Right lobe of liver (tissue), 6 donors: ENCODE measurements at regions not wholly inside any gene's neighbourhood (a gene's known extent, or its start where the extent isn't known, plus 50 kb on each side); places are given as distances from the start of the nearest gene placed in this dataset.
"Not testable (repeated sequence)": the region's sequence is repeated elsewhere in the genome, so short reads cannot be mapped to it uniquely, and the experiment has no call there.

Experiments
- ATAC-seq, 4 donors: fragments of 200-7000 bp; cut with Tn5 transposase; one replicate each; pipeline ENCODE4 v1.9.1; 2020; ENCODE audit warnings: mild to moderate bottlenecking in 4 of 4, moderate library complexity in 4 of 4
- DNase-seq, 3 donors: peaks; one replicate each; pipeline ENCODE4 v3.0.0-alpha.2; 2020
- H3K27ac ChIP-seq, 3 donors: fragments of 200-600 bp; one replicate each; pipeline ENCODE4 v1.8.0; 2022
- H3K27me3 ChIP-seq, 2 donors: fragments of 200-600 bp; one replicate each; pipeline ENCODE4 v1.8.0; 2022
- H3K36me3 ChIP-seq, 4 donors: fragments of 200-600 bp; sonication (generic) in 1 of 4; one replicate each; pipeline versions ENCODE4 v1.5.1 to v1.8.0; 2017 to 2022; ENCODE audit warnings: control low read depth in 1 of 4
- H3K4me1 ChIP-seq, 4 donors: fragments of 200-600 bp; sonication (generic) in 1 of 4; one replicate each; pipeline versions ENCODE4 v1.5.1 to v1.8.0; 2017 to 2022; ENCODE audit warnings: control low read depth in 1 of 4
- H3K4me3 ChIP-seq, 3 donors: fragments of 200-600 bp; one replicate each; pipeline ENCODE4 v1.8.0; 2022
- H3K9me3 ChIP-seq, 4 donors: fragments of 200-600 bp; sonication (generic) in 1 of 4; one replicate each; pipeline versions ENCODE4 v1.5.1 to v1.8.0; 2017 to 2022; ENCODE audit warnings: control low read depth in 1 of 4
- CTCF ChIP-seq, 4 donors: fragments of 200-600 bp in 3 of 4; fragments of 450-650 bp in 1 of 4; IDR thresholded peaks; one replicate each; pipeline versions ENCODE4 v1.5.1 to v1.8.0; 2016 to 2022; ENCODE audit warnings: antibody characterized with exemption in 4 of 4, mild to moderate bottlenecking in 2 of 4
- POLR2A ChIP-seq: fragments of 450-650 bp; IDR thresholded peaks from one replicate; pipeline ENCODE4 v1.6.1; 2017; ENCODE audit warnings: antibody characterized with exemption, mild to moderate bottlenecking
- WGBS: methylation state at CpG from one replicate; pipeline ENCODE4 v1.1.6; 2018; ENCODE audit warnings: low coverage, low lambda C conversion rate; ENCODE audit not compliant: insufficient coverage; ENCODE audit errors: missing lambda C conversion rate; 5-methylcytosine and 5-hydroxymethylcytosine counted together
- intact Hi-C, 2 donors: fragments of 100-400 bp; cut with DNase I; formaldehyde crosslinking; loops; one replicate each; pipeline versions ENCODE4 v1.11.2 to v1.14.1; 2022
- donor health status: DM: no; HTN: yes; CAD: no.
- donor health status: DM: no; HTN: no; CAD: no.
- donor health status: DM: no; HTN: no; CAD: no.
- donor health status: DM: no; HTN: yes; CAD: no.
- donor health status: DM: no; HTN: yes; CAD: no.

- no peak overlapping the region for H3K4me3 ChIP-seq
- H3K27ac ChIP-seq, result no peak overlapping the region
- H3K36me3 ChIP-seq, result no peaks in the 10 kb centered on the region
- no peak for TF ChIP-seq POLR2A
- no peak for TF ChIP-seq CTCF (IDR thresholded peaks at IDR 0.05)
- DNase-seq (no peak), ATAC-seq (no peak)
- H3K27me3 ChIP-seq, result no peaks in the 10 kb centered on the region
- no peaks in the 10 kb centered on the region for H3K4me1 ChIP-seq
- intact Hi-C loops, result no loop called here
- no peaks in the 10 kb centered on the region for H3K9me3 ChIP-seq
- 48% methylated on average over 4 of the region's 4 CpGs for WGBS
Measured at GRCh38 chr6:122182061-122182460, 217.4 kb upstream of the HSF2 start.

DNA sequence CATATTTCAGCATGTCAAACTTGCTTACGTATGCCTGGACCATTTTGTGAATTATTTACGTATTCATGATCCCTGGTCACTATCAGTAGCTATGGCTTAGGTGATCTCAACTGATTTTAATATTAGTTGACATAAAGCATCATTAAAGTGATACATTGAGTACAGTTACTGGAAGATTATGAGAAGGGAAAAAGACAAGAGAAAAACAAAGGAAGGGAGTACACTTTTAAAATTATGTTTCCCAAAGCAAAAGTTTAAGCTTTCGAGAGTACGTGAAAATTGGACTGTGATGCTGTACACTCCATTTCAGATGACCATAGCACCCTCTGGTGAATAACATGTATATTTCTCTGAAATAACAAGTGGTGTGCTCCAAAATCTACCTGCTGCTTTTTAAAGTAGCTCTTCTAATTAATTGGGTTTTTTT, 215.0 kb upstream of the HSF2 start:
- ATAC-seq (peak in 3 of 4 donors; percentile 22 to 55 (median 40)), DNase-seq (no peak)
- intact Hi-C loops, result no loop called here
- Histone ChIP-seq H3K27me3 (no peaks in the 10 kb centered on the region), H3K9me3 (no peaks in the 10 kb centered on the region), H3K27ac (no peak overlapping the region), H3K36me3 (no peaks in the 10 kb centered on the region), H3K4me3 (no peak overlapping the region), H3K4me1 (no peaks in the 10 kb centered on the region)
- 25% methylated on average over 4 of the region's 4 CpGs for WGBS
- TF ChIP-seq POLR2A (no peak), CTCF (IDR thresholded peaks at IDR 0.05) (peak; percentile 8 to 42 (median 26))

DNA sequence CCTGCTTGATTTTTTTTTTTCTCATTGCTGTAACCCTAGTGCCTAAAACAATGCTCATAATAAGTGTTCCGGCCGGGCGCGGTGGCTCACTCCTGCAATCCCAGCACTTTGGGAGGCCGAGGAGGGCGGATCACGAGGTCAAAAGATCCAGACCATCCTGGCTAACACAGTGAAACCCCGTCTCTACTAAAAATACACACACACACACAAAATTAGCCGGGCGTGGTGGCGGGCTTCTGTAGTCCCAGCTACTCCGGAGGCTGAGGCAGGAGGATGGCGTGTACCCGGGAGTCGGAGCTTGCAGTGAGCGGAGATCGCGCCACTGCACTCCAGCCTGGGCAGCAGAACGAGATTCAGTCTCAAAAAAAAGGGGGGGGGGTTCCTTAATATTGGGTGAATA, 214.0 kb upstream of the HSF2 start:
- H3K4me1 ChIP-seq, H3K27ac ChIP-seq, H3K9me3 ChIP-seq, ATAC-seq, intact Hi-C loops, DNase-seq, H3K36me3 ChIP-seq, H3K4me3 ChIP-seq, H3K27me3 ChIP-seq: not testable (repeated sequence)
- 61% methylated on average over 11 of the region's 19 CpGs for WGBS

DNA sequence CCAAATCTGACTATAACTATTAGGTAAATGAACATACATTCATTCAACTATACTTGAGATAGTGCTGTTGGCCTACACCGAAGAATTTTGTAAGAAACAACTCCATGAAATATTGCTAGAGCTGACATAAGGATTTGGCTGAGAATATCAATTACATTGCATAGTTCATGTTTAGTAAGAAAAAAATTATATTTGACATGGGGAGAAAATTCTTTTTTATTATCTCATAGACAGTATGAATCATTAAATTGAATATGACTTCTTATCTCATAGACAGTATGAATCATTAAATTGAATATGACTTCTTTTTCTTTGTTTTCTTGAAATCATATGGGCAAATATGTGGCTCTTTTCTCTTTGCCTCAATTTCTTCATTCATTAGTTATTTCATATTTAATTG, 212.3 kb upstream of the HSF2 start:
- 81% methylated on average over 1 of the region's 1 CpG for WGBS

DNA sequence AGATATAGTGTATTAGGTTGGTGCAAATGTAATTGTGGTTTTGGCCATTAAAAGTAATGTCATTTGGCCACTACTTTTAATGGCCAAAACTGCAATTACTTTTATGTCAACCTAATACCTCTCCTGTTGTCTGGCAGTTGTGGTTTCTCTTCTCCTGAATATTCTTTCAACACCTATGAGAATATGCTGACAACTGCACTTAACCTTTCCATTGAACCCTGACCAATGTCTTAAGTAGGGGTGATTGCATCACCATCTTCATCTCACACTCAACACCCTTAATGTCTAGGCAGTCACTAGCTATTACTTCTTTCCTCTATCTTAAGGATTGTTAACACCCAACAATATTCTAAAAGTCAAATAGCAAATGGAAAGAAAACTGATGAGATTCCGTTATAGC, 200.5 kb upstream of the HSF2 start:
- ATAC-seq (no peak), DNase-seq (no peak)
- Histone ChIP-seq H3K9me3 (no peaks in the 10 kb centered on the region), H3K36me3 (no peaks in the 10 kb centered on the region), H3K27me3 (no peaks in the 10 kb centered on the region), H3K27ac (no peak overlapping the region), H3K4me1 (no peaks in the 10 kb centered on the region), H3K4me3 (no peak overlapping the region)
- no peak for TF ChIP-seq POLR2A
- TF ChIP-seq CTCF (IDR thresholded peaks at IDR 0.05), result no peak
- intact Hi-C loops, result no loop called here
- WGBS, result 26% methylated on average over 1 of the region's 1 CpG

More for the DNA sequence above, 212.3 kb upstream of the HSF2 start:
- Histone ChIP-seq H3K36me3 (no peaks in the 10 kb centered on the region), H3K4me3 (no peak overlapping the region), H3K4me1 (no peaks in the 10 kb centered on the region), H3K9me3 (no peaks in the 10 kb centered on the region), H3K27me3 (no peaks in the 10 kb centered on the region), H3K27ac (no peak overlapping the region)
- ATAC-seq (no peak), DNase-seq (no peak)
- intact Hi-C loops, result no loop called here
- TF ChIP-seq POLR2A, result no peak
- no peak for TF ChIP-seq CTCF (IDR thresholded peaks at IDR 0.05)
